H9 (cell line): ENCODE measurements at regions not wholly inside any gene's neighbourhood (a gene's known extent, or its start where the extent isn't known, plus 50 kb on each side); places are given as distances from the start of the nearest gene placed in this dataset.

ENCODE experiments used
- DNase-seq: peaks from one replicate; pipeline ENCODE4 v3.0.0-alpha.2; 2017
- H2AFZ ChIP-seq: one replicate; pipeline ENCODE4 v1.6.1; 2013; ENCODE audit warnings: mild to moderate bottlenecking, low read length, control low read depth, moderate library complexity
- H2AK5ac ChIP-seq: 2 replicates; pipeline ENCODE4 v1.6.1; 2013; ENCODE audit warnings: low read length, control low read depth, mixed read lengths; ENCODE audit not compliant: insufficient read length
- H2BK120ac ChIP-seq: one replicate; pipeline ENCODE4 v1.6.1; 2013; ENCODE audit warnings: low read depth, mild to moderate bottlenecking, low read length, control low read depth, inconsistent platforms; ENCODE audit not compliant: poor library complexity, severe bottlenecking
- H2BK12ac ChIP-seq: 2 replicates; pipeline ENCODE4 v1.6.1; 2013; ENCODE audit warnings: low read length, control low read depth, mixed read lengths, low read depth; ENCODE audit not compliant: insufficient read length
- H2BK15ac ChIP-seq: 2 replicates; pipeline ENCODE4 v1.6.1; 2013; ENCODE audit warnings: low read depth, low read length, control low read depth
- H2BK20ac ChIP-seq: one replicate; pipeline ENCODE4 v1.6.1; 2013; ENCODE audit warnings: low read depth, mild to moderate bottlenecking, low read length, control low read depth, inconsistent platforms; ENCODE audit not compliant: poor library complexity, severe bottlenecking
- H2BK5ac ChIP-seq: 2 replicates; pipeline ENCODE4 v1.6.1; 2013; ENCODE audit warnings: low read length, control low read depth, mixed read lengths; ENCODE audit not compliant: insufficient read length
- H3K14ac ChIP-seq: 2 replicates; pipeline ENCODE4 v1.6.1; 2013; ENCODE audit warnings: low read length, control low read depth; ENCODE audit not compliant: insufficient read depth
- H3K18ac ChIP-seq: 2 replicates; pipeline ENCODE4 v1.6.1; 2013; ENCODE audit warnings: low read depth, mild to moderate bottlenecking, mixed read lengths, low read length, control low read depth; ENCODE audit not compliant: insufficient read length
- H3K23ac ChIP-seq: 2 replicates; pipeline ENCODE4 v1.6.1; 2013; ENCODE audit warnings: low read length, control low read depth, mixed read lengths, low read depth; ENCODE audit not compliant: insufficient read length
- H3K23me2 ChIP-seq: 2 replicates; pipeline ENCODE4 v1.6.1; 2013; ENCODE audit warnings: low read depth, mild to moderate bottlenecking, mixed read lengths, low read length, control low read depth; ENCODE audit not compliant: insufficient read length, poor library complexity, severe bottlenecking
- H3K27ac ChIP-seq: 2 replicates; pipeline ENCODE4 v1.5.1; 2013; ENCODE audit warnings: low read length, control low read depth, mixed read lengths, low read depth; ENCODE audit not compliant: insufficient read length
- H3K27me3 ChIP-seq: 2 replicates; pipeline ENCODE4 v1.6.1; 2013; ENCODE audit warnings: low read length, control low read depth, inconsistent platforms; ENCODE audit not compliant: insufficient read depth
- H3K4ac ChIP-seq: 2 replicates; pipeline ENCODE4 v1.6.1; 2013; ENCODE audit warnings: low read depth, mild to moderate bottlenecking, control low read depth, inconsistent platforms, low read length, moderate library complexity
- H3K4me1 ChIP-seq: 2 replicates; pipeline ENCODE4 v1.6.1; 2013; ENCODE audit warnings: low read length, control low read depth, inconsistent platforms; ENCODE audit not compliant: insufficient read depth
- H3K4me2 ChIP-seq: 2 replicates; pipeline ENCODE4 v1.6.1; 2013; ENCODE audit warnings: low read length, control low read depth, mixed read lengths; ENCODE audit not compliant: insufficient read length, insufficient read depth
- H3K56ac ChIP-seq: 2 replicates; pipeline ENCODE4 v1.6.1; 2013; ENCODE audit warnings: low read depth, mild to moderate bottlenecking, mixed read lengths, low read length, control low read depth; ENCODE audit not compliant: insufficient read length
- H3K79me1 ChIP-seq: 2 replicates; pipeline ENCODE4 v1.6.1; 2013; ENCODE audit warnings: low read depth, mild to moderate bottlenecking, moderate library complexity, low read length, control low read depth, inconsistent platforms; ENCODE audit not compliant: insufficient read depth, poor library complexity, severe bottlenecking
- H3K79me2 ChIP-seq: 2 replicates; pipeline ENCODE4 v1.6.1; 2013; ENCODE audit warnings: low read length, control low read depth, inconsistent platforms; ENCODE audit not compliant: insufficient read depth
- H3K9ac ChIP-seq: 2 replicates; pipeline ENCODE4 v1.6.1; 2013; ENCODE audit warnings: low read length, control low read depth, mixed read lengths; ENCODE audit not compliant: insufficient read length; ENCODE audit errors: extremely low read depth
- H3K9me3 ChIP-seq: one replicate; pipeline ENCODE4 v1.6.1; 2013; ENCODE audit warnings: low read depth, low read length, inconsistent platforms; ENCODE audit not compliant: control insufficient read depth
- H3T11ph ChIP-seq: one replicate; pipeline ENCODE4 v1.6.1; 2013; ENCODE audit warnings: mild to moderate bottlenecking, low read length, control low read depth, inconsistent platforms
- H4K20me1 ChIP-seq: one replicate; pipeline ENCODE4 v1.6.1; 2013; ENCODE audit not compliant: control insufficient read depth, insufficient read length, insufficient read depth
- H4K5ac ChIP-seq: 2 replicates; pipeline ENCODE4 v1.6.1; 2013; ENCODE audit warnings: low read depth, mild to moderate bottlenecking, mixed read lengths, low read length, control low read depth; ENCODE audit not compliant: insufficient read length
- H4K8ac ChIP-seq: replicated peaks from 2 replicates; pipeline ENCODE4 v1.6.1; 2013; ENCODE audit warnings: low read length, control low read depth, mixed read lengths, low read depth; ENCODE audit not compliant: insufficient read length
- H4K91ac ChIP-seq: 2 replicates; pipeline ENCODE4 v1.6.1; 2013; ENCODE audit warnings: low read depth, mild to moderate bottlenecking, moderate library complexity, mixed read lengths, low read length, control low read depth; ENCODE audit not compliant: insufficient read length
- H3K27ac Mint-ChIP-seq, 3 experiments: 2 replicates in 2 of 3; 3 replicates in 1 of 3; pipeline ENCODE4 v1.8.0; 2020 to 2021; ENCODE audit warnings: mixed read lengths in 3 of 3, mild to moderate bottlenecking in 1 of 3, moderate library complexity in 1 of 3
- H3K27me3 Mint-ChIP-seq: 2 replicates; pipeline ENCODE4 v1.8.0; 2021; ENCODE audit warnings: low read depth, mild to moderate bottlenecking, moderate library complexity, mixed read lengths
- H3K36me3 Mint-ChIP-seq, 3 experiments: 2 replicates in 2 of 3; 3 replicates in 1 of 3; pipeline ENCODE4 v1.8.0; 2020 to 2021; ENCODE audit warnings: low read depth in 3 of 3, mixed read lengths in 3 of 3; ENCODE audit not compliant: insufficient read depth in 1 of 3
- H3K4me1 Mint-ChIP-seq, 2 experiments: 2 replicates each; pipeline ENCODE4 v1.8.0; 2020; ENCODE audit warnings: mixed read lengths in 2 of 2
- H3K4me3 Mint-ChIP-seq, 2 experiments: 2 replicates in 1 of 2; 3 replicates in 1 of 2; pipeline ENCODE4 v1.8.0; 2020 to 2021; ENCODE audit warnings: mild to moderate bottlenecking in 2 of 2, mixed read lengths in 2 of 2, moderate library complexity in 1 of 2
- H3K9me3 Mint-ChIP-seq, 2 experiments: 2 replicates in 1 of 2; 3 replicates in 1 of 2; pipeline ENCODE4 v1.8.0; 2020; ENCODE audit warnings: mild to moderate bottlenecking in 2 of 2, mixed read lengths in 2 of 2, moderate library complexity in 1 of 2
- CTCF ChIP-seq: fragments of 200-600 bp; sonication (generic); conservative IDR thresholded peaks from 3 replicates; pipeline ENCODE4 v1.8.0; 2021; ENCODE audit warnings: antibody characterized with exemption, mild to moderate bottlenecking
- WGBS: extraction: QIAGEN DNeasy Blood & Tissue Kit; methylation state at CpG from one replicate; pipeline ENCODE4 v1.1.7; 2013; ENCODE audit warnings: missing lambda C conversion rate, low lambda C conversion rate, mixed read lengths; ENCODE audit not compliant: insufficient read length; ENCODE audit errors: extremely low coverage; 5-methylcytosine and 5-hydroxymethylcytosine counted together

DNA sequence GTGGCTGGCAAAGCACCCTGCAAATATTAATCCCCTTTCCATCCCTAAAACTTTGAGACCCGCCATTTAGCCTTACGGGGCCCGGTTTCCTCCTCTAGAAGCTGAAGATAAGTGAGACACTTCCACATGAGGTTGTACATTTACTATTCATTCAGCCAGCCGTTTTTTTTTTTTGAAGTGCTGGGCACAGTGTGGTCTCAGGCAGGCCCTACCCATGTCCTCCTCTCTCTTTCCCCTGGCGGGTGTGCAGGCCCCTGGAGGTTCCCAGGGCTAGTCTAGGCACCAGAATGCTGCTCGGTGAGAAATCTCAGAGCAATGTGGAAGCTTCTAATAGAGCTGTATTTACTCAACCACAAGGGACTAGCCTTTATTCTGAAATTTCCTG, 107.4 kb upstream of the LARP1 start:
- peaks cover 2 to 24% (median 12%) of the 10 kb centered on the region in 3 experiments for H3K36me3 Mint-ChIP-seq
- peak overlapping the region; percentile 38 for H3K4me2 ChIP-seq
- H3K23me2 ChIP-seq, result peaks cover 4% of the 10 kb centered on the region
- H2BK15ac ChIP-seq, result no peak overlapping the region
- H2BK20ac ChIP-seq, result no peak overlapping the region
- no peak overlapping the region for H3K9ac ChIP-seq
- H4K20me1 ChIP-seq, result no peaks in the 10 kb centered on the region
- H4K91ac ChIP-seq, result no peak overlapping the region
- H2BK120ac ChIP-seq, result no peak overlapping the region
- no peak overlapping the region for H2BK12ac ChIP-seq
- no peak overlapping the region for H3K27ac ChIP-seq
- H2AFZ ChIP-seq, result no peak overlapping the region
- no CpG with 5 or more reads among the region's 6 CpGs for WGBS
- H3K4me1 ChIP-seq, result no peaks in the 10 kb centered on the region; the same call in 1 of the 2 replicates
- peaks cover 16 to 22% of the 10 kb centered on the region in 2 experiments for H3K9me3 Mint-ChIP-seq
- no peak overlapping the region for H3K18ac ChIP-seq
- H2AK5ac ChIP-seq, result no peak overlapping the region
- H3K23ac ChIP-seq, result no peak overlapping the region
- H3K79me1 ChIP-seq, result no peaks in the 10 kb centered on the region
- peaks cover under 1 to 17% of the 10 kb centered on the region in 2 experiments; a peak in 3 of 4 replicates for H3K4me1 Mint-ChIP-seq
- no peaks in the 10 kb centered on the region for H3K9me3 ChIP-seq
- H3K79me2 ChIP-seq, result no peaks in the 10 kb centered on the region
- DNase-seq, result no peak
- no peak overlapping the region for H2BK5ac ChIP-seq
- peak overlapping the region in 1 of 2 experiments; percentile 57; a peak in 3 of 5 replicates for H3K4me3 Mint-ChIP-seq
- peaks cover 10% of the 10 kb centered on the region for H3K27me3 Mint-ChIP-seq
- H3K27me3 ChIP-seq, result no peaks in the 10 kb centered on the region; the same call in 1 of the 2 replicates
- H3K4ac ChIP-seq, result no peak overlapping the region
- H3K56ac ChIP-seq, result no peak overlapping the region
- H4K8ac ChIP-seq, result no peak overlapping the region
- H3T11ph ChIP-seq, result no peak overlapping the region
- no peak overlapping the region for H3K14ac ChIP-seq
- H4K5ac ChIP-seq, result no peak overlapping the region
- H3K27ac Mint-ChIP-seq, result peak overlapping the region in 1 of 3 experiments; percentile 9; a peak in 2 of 7 replicates
- TF ChIP-seq CTCF, result no peak
